GM18951 (cell line): ENCODE measurements at regions not wholly inside any gene's neighbourhood (a gene's known extent, or its start where the extent isn't known, plus 50 kb on each side); places are given as distances from the start of the nearest gene placed in this dataset.

ENCODE experiments used
- POLR2A ChIP-seq: IDR thresholded peaks from 4 replicates; pipeline ENCODE4 v1.6.1; 2011; ENCODE audit warnings: mild to moderate bottlenecking; ENCODE audit not compliant: insufficient read length, insufficient read depth; ENCODE audit errors: extremely low read depth
- in situ Hi-C: fragments of 300-500 bp; cut with MboI; formaldehyde crosslinking; loops from one replicate; pipeline ENCODE4 v1.12.0; 2022; ENCODE audit warnings: low sequenced_read_pairs, mixed read lengths, inconsistent platforms; ENCODE audit not compliant: unreplicated experiment

DNA sequence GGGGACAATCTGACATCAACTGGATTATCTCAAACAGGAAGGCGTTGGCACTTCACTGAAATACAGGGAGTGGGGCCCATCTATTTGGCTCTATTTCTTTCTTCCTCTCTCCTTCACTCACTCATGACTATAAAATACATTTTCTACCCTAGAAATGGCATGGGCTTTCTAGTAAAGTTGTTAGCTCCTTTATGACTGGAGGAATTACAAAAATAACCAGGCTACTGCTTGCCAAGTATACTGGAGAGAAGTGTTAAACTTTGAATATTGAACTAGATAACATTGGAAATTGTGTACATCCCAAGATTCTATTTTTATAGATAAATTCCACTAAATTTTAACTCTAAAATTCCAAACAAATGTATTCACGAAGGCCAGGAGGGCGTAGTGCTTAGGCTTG is 255.7 kb upstream of the SORCS1 start:
- in situ Hi-C loops = no loop called here
- TF ChIP-seq POLR2A = no peak

DNA sequence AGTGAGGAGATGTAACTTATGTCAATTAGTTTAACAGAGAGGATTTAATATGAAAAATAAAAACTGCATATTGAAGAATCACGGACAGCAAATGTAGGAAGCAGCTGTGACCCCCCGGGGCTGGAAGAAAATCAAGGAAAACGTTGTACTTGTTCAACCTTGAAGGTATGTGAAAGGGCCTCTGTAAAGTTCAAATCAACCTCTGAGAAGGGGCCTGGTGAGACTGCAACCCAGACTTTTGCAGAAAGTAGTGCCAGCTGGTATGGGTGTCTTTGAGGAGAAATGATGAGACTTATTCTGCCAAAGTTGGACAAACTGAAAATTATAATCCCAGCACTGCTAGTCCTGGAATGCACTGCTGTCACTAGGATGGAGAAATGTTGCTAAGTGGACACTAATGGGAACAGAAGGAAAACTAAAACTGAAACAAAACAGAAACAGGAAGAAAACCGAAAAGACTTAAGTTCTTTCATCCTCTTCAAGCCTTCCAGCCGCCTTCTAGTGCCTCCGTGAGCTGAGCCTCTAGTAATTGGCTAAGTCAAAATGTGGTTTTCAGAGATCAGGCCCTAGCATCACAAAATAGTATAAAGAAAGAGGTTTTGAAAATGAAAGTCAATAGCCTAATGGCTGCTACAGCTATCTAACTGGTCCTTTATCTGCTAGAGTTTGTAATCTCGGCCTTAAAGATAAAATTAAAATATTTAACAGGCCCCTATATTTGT is 253.7 kb upstream of the SORCS1 start:
- in situ Hi-C loops = no loop called here
- no peak for TF ChIP-seq POLR2A

DNA sequence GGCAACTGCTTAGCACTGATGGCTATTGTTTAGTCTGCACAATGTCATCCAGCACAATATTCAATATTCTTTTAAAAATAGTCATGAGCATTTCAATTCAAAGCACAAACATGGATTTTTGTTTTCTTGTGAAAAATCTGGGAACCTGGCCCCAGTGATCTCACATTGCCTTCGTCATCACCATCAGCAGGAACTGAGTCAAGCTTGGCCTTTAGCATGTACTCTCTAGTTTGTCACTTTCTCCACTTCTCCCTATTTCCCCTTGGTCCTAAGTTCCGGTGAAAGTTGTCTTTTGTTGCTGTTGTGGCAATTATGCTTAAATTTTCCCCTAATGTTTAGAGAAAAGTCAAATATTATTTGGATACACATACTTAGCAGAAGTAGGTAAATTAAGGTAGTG is 252.9 kb upstream of the SORCS1 start:
- no peak for TF ChIP-seq POLR2A
- in situ Hi-C loops = no loop called here

DNA sequence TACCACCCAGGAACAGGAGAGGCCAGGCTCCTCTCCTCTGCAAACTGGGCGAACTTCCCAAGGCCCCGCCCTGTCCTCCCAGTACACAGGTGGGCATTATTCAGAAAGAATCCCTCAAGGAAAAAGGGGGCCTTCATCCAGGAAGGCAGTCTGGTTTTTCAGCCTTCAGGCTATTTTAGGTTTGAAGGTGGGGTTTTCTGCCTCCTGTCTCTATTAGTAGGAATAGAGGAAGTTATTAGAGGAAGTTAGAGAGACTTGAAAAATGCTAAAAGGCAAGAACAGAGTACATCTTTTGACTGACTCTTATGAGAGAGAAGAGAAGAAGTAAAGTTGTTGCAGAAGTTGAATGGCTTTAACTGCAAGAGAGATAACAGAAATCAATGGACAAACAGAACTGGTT is 250.9 kb upstream of the SORCS1 start:
- in situ Hi-C loops = no loop called here
- no peak for TF ChIP-seq POLR2A

DNA sequence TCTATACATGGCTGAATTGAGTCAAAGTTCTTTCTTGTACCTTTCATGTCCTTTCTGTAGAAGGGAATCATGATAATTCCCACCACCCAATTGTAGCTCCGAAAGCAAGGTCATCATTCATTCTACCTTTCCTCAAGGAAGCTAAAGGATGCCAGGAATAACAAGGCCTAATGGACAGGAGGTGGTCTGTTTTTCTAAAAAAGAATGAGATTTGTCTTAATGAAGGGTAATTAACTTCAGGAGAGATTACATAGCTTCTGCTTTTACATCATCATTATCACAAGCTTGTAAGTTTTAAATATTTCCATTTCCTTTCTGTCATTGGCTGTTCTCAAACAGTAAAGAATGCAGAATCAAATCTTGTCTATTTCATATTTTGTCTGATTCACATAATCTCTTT is 249.5 kb upstream of the SORCS1 start:
- in situ Hi-C loops = loop anchor here (5.0 kb wide), 1 partner anchor 398 kb away; no protein-coding TSS in a partner anchor
- no peak for TF ChIP-seq POLR2A

DNA sequence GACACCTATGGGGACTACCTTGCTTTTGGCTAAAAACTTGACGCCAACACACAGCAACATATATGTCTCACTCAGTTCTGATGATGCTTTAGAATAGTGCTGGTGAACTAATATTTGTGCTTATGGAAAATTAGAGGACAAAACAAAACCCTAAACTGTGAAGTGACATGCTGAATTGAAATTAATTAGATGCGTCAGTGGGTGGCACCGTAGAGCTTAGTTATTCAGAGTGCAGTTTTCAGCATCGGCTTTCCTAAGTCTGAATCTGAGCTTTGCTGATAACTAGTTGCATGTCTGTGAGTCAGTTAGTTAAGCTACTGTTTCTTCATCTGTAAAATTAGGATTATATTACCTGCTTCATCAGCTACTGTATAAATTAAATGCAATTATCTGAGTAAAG is 245.0 kb upstream of the SORCS1 start:
- TF ChIP-seq POLR2A = no peak
- in situ Hi-C loops = no loop called here

DNA sequence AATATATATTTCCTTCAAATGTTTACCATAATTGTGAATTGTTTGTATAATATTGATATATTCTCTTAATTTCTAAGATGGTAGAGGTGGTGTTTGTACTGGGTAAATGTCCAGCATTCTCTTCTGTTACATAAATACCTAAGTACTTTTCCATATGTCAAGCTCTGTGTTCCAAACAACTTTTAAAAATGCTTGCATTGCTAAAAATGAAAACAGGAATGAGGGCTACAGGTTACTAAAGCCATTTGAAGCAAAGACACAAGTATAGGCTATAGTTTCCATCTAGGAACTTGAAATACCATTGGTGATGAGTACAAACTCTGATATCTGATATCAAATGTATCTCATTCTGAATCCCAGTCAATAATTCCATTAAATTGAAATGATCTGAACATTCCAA is 233.6 kb upstream of the SORCS1 start:
- in situ Hi-C loops = no loop called here

DNA sequence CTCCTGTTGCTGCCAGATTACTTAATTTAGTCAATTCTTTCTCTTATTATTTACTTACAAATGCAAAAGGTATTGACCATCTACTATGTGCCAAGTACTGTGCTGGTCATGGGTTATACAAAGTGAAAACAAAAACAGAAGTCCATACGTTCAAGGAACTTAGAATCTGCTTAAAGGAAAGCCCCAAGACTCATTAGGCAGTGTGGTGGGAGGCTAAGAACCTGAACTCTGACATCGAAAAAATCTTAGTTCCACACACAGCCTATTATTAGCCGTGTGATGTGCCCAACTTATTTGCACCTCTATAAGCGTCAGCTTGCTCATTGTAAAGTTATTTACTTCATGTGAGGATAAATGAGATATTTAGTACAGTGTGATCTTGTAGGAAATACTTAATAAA is 227.4 kb upstream of the SORCS1 start:
- TF ChIP-seq POLR2A = no peak
- in situ Hi-C loops = no loop called here

More for the DNA sequence above, 233.6 kb upstream of the SORCS1 start:
- no peak for TF ChIP-seq POLR2A

DNA sequence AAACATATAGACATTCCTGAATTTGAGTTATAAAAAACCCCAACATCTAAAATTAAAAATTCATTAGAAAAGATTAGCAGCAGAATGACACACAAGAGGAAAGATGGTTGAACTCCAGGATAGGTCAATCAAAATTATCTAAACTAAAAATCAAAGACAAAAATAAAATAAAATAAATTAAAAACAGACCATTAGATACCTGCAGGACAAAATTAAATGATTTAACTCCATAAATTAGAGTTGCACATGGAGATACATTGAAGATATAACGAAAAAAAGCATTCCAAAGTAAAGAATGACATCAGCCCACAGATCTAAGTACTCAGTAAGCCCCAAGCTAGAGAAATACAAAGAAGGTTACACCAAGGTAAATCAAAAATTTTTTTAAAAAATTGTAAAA is 226.1 kb upstream of the SORCS1 start:
- in situ Hi-C loops = no loop called here
- TF ChIP-seq POLR2A = no peak

DNA sequence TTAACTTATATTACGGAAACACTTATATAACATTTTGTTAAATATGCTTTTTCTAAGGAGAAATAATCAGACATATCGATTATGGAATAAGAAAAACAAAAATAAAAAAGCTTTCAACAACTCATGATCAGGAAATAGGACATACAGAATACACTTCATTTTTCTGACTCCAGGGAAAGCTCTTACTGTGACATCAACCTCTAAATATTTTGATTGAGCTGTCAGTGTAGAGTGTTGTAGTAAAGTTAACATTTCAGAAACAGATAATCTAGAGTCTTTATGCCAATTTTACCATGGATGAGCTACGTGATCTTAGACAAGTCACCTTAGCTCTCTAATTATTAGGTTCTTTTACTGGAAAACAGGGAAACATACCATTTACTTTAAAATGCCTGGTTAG is 218.9 kb upstream of the SORCS1 start:
- no peak for TF ChIP-seq POLR2A

DNA sequence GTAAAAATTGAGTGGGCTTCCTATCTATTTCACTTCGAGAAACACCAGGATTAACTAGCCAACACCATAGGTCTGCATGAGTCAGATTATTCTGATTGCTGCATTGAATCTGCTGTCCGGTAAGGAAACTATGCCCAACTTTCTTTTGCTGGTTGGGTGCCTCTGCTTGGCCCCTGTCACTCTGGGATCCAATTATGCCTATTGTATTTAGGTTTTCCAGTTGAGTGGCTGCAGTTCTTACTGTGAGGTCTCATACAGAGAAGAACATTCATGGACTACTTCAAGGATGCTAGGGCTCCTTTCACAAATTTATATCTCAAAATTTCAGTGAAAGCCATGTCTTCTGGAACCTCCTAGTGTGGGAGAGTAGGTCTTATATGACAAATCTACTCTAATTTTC is 215.1 kb upstream of the SORCS1 start:
- in situ Hi-C loops = no loop called here

More for the DNA sequence above, 218.9 kb upstream of the SORCS1 start:
- in situ Hi-C loops = no loop called here

DNA sequence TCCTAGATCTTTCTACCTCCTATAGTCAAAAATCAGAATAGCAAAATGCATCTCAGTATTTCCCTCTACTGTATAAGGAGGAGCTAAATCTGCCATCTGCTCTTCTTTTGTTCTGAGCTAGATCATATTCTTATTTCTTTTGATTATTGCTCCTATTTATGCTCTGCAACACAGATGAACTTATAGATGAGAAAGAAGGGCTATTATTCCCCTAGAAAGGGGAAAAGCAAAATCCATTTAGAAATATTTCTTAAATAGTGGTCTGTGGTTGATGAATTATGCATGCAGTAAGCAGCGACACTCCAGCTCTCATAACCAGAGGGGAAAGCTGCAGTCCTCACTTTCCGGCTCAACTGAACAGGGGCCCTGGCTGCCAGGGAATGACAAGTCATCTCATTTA is 207.3 kb upstream of the SORCS1 start:
- TF ChIP-seq POLR2A = no peak
- in situ Hi-C loops = no loop called here

More for the DNA sequence above, 215.1 kb upstream of the SORCS1 start:
- no peak for TF ChIP-seq POLR2A

DNA sequence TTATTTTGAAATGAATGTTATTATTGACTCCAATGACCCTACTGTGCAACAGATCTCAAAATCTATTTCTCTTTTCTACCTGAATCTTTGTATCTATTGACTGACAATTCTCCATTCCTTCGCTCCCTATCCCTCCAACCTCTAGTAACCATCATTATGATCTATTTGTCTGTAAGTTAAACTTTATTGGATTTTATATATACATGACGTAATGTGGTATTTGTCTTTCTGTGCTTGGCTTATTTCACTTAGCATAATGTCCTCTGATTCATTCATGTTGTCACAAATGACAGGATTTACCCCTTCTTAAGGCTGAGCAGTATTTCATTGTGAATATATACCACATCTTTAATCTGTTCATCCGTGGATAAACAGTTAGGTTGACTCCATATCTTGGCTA is 200.4 kb upstream of the SORCS1 start:
- in situ Hi-C loops = no loop called here
- TF ChIP-seq POLR2A = no peak

DNA sequence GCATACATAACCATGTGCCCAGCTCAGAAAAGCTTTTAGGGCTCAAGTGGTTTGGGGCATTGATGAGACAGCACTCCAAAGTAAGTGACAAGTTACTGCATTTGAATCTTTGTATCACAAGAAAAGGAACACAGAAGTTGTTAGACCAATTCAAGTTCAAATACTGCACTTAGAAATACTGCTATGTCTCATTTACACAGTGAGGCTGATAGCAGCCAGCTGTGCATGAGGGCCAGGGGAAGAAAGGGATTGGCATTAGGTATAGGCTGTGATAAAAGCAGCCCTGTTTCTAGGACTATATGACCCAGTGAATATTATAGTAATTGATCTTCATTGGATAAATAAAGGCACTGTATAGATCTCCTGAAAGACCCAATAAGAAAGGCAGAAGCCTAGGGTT is 197.8 kb upstream of the SORCS1 start:
- TF ChIP-seq POLR2A = no peak
- in situ Hi-C loops = no loop called here

DNA sequence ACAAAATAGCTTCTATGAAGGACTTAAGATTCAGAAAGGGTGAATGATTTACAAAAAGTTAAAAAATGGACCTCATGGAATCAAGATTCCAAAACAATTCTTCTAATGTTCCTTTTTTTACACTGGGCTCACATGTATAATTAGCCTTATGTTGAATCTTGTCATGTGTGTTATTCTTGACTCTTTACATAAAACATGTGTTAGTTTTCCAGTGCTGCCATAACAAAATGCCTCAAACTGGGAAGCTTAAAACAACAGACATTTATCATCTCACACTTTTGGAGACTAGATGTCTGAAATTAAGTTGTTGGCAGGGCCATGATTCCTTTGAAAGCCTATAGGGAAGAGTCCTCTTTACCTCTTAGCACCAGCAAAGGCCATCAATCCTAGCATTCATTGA is 192.5 kb upstream of the SORCS1 start:
- TF ChIP-seq POLR2A = no peak
- in situ Hi-C loops = no loop called here

DNA sequence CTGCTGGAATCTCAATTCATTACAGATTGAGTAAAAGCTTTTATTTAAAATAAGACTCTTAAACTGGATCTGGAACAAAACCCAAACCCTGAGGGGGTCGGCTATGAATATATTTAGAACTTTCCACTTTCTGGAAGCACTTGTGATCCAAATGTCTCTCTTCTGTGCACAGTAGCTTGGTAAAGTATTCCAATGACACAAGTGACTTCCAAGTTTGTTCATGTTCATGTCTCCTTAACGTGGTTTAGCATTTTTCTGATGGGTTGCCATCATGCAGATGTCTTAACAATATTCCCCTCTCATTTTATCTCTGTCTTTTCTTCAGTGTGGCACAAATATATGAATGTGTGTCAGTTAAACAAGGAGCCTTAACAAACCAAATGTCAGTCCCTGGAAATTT is 191.9 kb upstream of the SORCS1 start:
- no peak for TF ChIP-seq POLR2A
- in situ Hi-C loops = no loop called here
